ENCODE measurements at regions not wholly inside any gene's neighbourhood (a gene's known extent, or its start where the extent isn't known, plus 50 kb on each side); places are given as distances from the start of the nearest gene placed in this dataset.

GRCh38 chr6:139754898-139755775 lies 380.7 kb upstream of the CITED2 start:
- Histone ChIP-seq H3K4me1 (ENCODE audit: insufficient read depth) (peaks cover 48% of the 10 kb centered on the region), H3K4me3 (no peak overlapping the region), H3K36me3 (replicated peaks; ENCODE audit: insufficient read depth, low read depth) (no peaks in the 10 kb centered on the region), H3K79me2 (no peaks in the 10 kb centered on the region), H3K9me2 (replicated peaks; ENCODE audit: insufficient read depth) (no peaks in the 10 kb centered on the region), H3K27me3 (no peaks in the 10 kb centered on the region), H3K27ac (peak overlapping the region; percentile 20), H3K4me2 (peak overlapping the region; percentile 44), H3K9me3 (ENCODE audit: low read depth) (no peaks in the 10 kb centered on the region), H2AFZ (no peak overlapping the region), H4K20me1 (ENCODE audit: insufficient read depth, poor library complexity, severe bottlenecking) (no peaks in the 10 kb centered on the region)
- no peak for TF ChIP-seq EZH2 (IDR thresholded peaks at IDR 0.05; ENCODE audit: borderline replicate concordance)
- TF ChIP-seq EZH2phosphoT487 (IDR thresholded peaks at IDR 0.05; ENCODE audit: low read depth, severe bottlenecking, unreplicated experiment) = no peak
- no peak for TF ChIP-seq CTCF (IDR thresholded peaks at IDR 0.05; ENCODE audit: poor library complexity)
- WGBS (ENCODE audit: low lambda C conversion rate, missing lambda C conversion rate) = 35% methylated on average over 6 of the region's 6 CpGs
- DNase-seq (ENCODE audit: low spot score) = no peak

GRCh38 chr6:139753198-139753861 lies 378.9 kb upstream of the CITED2 start:
- no peak for DNase-seq (ENCODE audit: low spot score)
- Histone ChIP-seq H3K4me2 (no peak overlapping the region), H2AFZ (no peak overlapping the region), H3K4me3 (no peak overlapping the region), H4K20me1 (ENCODE audit: insufficient read depth, poor library complexity, severe bottlenecking) (no peaks in the 10 kb centered on the region), H3K27me3 (no peaks in the 10 kb centered on the region), H3K9me3 (ENCODE audit: low read depth) (no peaks in the 10 kb centered on the region), H3K27ac (no peak overlapping the region), H3K79me2 (no peaks in the 10 kb centered on the region), H3K9me2 (replicated peaks; ENCODE audit: insufficient read depth) (no peaks in the 10 kb centered on the region), H3K4me1 (ENCODE audit: insufficient read depth) (peaks cover 50% of the 10 kb centered on the region), H3K36me3 (replicated peaks; ENCODE audit: insufficient read depth, low read depth) (no peaks in the 10 kb centered on the region)
- no peak for TF ChIP-seq CTCF (IDR thresholded peaks at IDR 0.05; ENCODE audit: poor library complexity)
- TF ChIP-seq EZH2phosphoT487 (IDR thresholded peaks at IDR 0.05; ENCODE audit: low read depth, severe bottlenecking, unreplicated experiment) = no peak
- TF ChIP-seq EZH2 (IDR thresholded peaks at IDR 0.05; ENCODE audit: borderline replicate concordance) = no peak
- WGBS (ENCODE audit: low lambda C conversion rate, missing lambda C conversion rate) = 46% methylated on average over 4 of the region's 4 CpGs

GRCh38 chr6:139752086-139752485 lies 377.6 kb upstream of the CITED2 start:
- H3K4me3 ChIP-seq = no peak overlapping the region
- no peak overlapping the region for H3K27ac ChIP-seq
- peaks cover 60% of the 10 kb centered on the region for H3K4me1 ChIP-seq (ENCODE audit: insufficient read depth)
- DNase-seq (ENCODE audit: low spot score) = no peak
- H3K4me2 ChIP-seq = no peak overlapping the region
- H3K79me2 ChIP-seq = no peaks in the 10 kb centered on the region
- WGBS (ENCODE audit: low lambda C conversion rate, missing lambda C conversion rate) = 82% methylated on average over 2 of the region's 2 CpGs
- H3K9me3 ChIP-seq (ENCODE audit: low read depth) = no peaks in the 10 kb centered on the region
- H3K36me3 ChIP-seq (replicated peaks; ENCODE audit: insufficient read depth, low read depth) = no peaks in the 10 kb centered on the region
- H3K27me3 ChIP-seq = no peaks in the 10 kb centered on the region
- H4K20me1 ChIP-seq (ENCODE audit: insufficient read depth, poor library complexity, severe bottlenecking) = no peaks in the 10 kb centered on the region
- TF ChIP-seq CTCF (IDR thresholded peaks at IDR 0.05; ENCODE audit: poor library complexity) (no peak), EZH2 (IDR thresholded peaks at IDR 0.05; ENCODE audit: borderline replicate concordance) (no peak), EZH2phosphoT487 (IDR thresholded peaks at IDR 0.05; ENCODE audit: low read depth, severe bottlenecking, unreplicated experiment) (no peak)
- no peak overlapping the region for H2AFZ ChIP-seq
- no peaks in the 10 kb centered on the region for H3K9me2 ChIP-seq (replicated peaks; ENCODE audit: insufficient read depth)

Measured in hepatocyte (in vitro differentiated cells).